ENCODE measurements at regions not wholly inside any gene's neighbourhood (a gene's known extent, or its start where the extent isn't known, plus 50 kb on each side); places are given as distances from the start of the nearest gene placed in this dataset.

DNA sequence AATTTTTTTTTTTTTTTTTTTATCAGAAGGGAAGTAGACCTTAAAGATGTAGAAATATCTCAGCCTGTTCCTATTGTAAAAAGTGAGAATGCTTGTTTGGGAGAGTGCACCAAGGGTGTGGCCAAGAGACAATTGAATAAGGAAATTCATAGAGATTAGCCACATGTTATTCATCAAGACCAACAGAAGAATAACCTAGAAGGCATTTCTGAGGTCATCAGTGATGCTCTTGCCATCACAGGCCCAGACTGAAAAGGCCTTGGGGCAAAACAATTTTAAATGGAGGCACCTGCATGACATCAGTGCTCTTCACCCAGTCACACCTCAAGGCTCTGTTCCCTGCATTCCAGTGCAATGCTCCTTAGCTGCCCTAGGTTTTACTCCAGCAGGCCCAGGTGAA is 2043.3 kb upstream of the PIK3C3 start:
- no peak for ATAC-seq
- intact Hi-C loops (cut with DNase I): no loop called here
- no peak for DNase-seq
- Histone ChIP-seq H3K27me3 (no peaks in the 10 kb centered on the region), H3K4me1 (no peaks in the 10 kb centered on the region), H3K4me3 (no peak overlapping the region), H3K36me3 (no peaks in the 10 kb centered on the region), H3K9me3 (no peaks in the 10 kb centered on the region), H3K27ac (no peak overlapping the region)
- no peak for TF ChIP-seq POLR2A (IDR thresholded peaks at IDR 0.05)
- no peak for TF ChIP-seq CTCF (IDR thresholded peaks at IDR 0.05)

DNA sequence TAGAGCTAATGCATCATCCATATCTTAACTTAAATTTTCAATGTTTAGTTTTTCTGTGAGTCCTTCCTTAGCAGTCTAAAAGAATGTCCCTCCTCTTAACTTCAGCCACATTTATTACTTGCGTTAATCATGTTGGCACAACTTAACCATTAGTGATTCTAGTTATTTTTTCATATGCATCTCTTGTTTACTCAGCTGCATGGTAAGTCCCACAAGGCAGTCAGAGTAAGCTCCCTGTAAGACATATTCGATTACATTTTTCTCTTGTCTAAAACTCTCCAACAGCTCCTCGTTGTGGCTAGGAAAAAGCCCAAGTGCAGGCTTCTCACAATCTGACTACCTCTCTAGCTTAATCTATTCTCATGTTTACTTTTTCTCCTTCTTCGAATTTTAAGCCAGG is 2045.3 kb upstream of the PIK3C3 start:
- Histone ChIP-seq H3K9me3 (no peaks in the 10 kb centered on the region), H3K27ac (no peak overlapping the region), H3K36me3 (no peaks in the 10 kb centered on the region), H3K27me3 (no peaks in the 10 kb centered on the region), H3K4me3 (no peak overlapping the region), H3K4me1 (no peaks in the 10 kb centered on the region)
- 36% methylated on average over 4 of the region's 4 CpGs for WGBS (ENCODE audit: insufficient coverage, low coverage, low lambda C conversion rate, missing lambda C conversion rate)
- ATAC-seq: no peak
- DNase-seq: no peak
- TF ChIP-seq POLR2A (IDR thresholded peaks at IDR 0.05) (no peak), CTCF (IDR thresholded peaks at IDR 0.05) (no peak)
- intact Hi-C loops (cut with DNase I): no loop called here

DNA sequence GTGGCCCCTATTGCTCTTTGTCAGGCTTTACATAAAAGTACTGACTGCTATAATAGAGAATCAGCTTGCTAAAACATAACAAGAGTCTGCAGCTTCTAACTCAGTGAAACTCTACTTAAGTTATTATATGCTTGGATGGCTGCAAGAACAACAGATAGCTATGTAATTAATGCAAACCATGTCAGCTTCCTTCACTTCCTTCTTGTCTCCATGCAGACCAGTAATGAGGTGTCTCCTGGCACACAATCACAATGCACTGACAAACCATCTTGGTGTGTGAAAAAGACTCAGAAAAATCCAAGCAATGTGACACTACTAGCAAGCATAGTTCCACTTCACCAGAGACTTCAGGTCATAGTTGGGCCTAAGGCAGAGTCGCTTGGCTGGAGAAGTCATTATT is 2068.9 kb upstream of the PIK3C3 start:
- WGBS (ENCODE audit: insufficient coverage, low coverage, low lambda C conversion rate, missing lambda C conversion rate): 56% methylated on average over 1 of the region's 1 CpG
- ATAC-seq: no peak
- no peak for TF ChIP-seq CTCF (IDR thresholded peaks at IDR 0.05)
- no peak for TF ChIP-seq POLR2A (IDR thresholded peaks at IDR 0.05)
- Histone ChIP-seq H3K27me3 (no peaks in the 10 kb centered on the region), H3K27ac (no peak overlapping the region), H3K4me1 (no peaks in the 10 kb centered on the region), H3K9me3 (no peaks in the 10 kb centered on the region), H3K36me3 (no peaks in the 10 kb centered on the region), H3K4me3 (no peak overlapping the region)
- intact Hi-C loops (cut with DNase I): no loop called here
- DNase-seq: no peak

DNA sequence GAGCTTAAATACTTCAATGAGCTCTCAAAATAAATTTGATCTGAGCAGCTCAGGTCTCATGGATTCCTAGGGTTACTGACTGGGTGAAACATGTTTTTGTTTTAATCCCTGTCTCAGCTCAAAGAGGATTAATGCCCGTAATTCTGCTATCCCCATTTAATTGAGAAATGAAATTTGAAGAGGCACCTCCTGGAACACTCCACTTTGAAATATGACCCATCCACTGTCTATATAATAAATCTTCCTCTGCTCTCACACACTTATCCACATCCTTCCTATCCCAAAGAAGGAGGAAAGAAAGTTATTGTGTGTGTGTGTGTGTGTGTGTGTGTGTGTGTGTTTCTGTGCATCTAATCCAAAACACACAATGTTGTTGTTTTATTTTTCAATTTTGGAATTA is 2082.4 kb upstream of the PIK3C3 start:
- no peak for TF ChIP-seq CTCF (IDR thresholded peaks at IDR 0.05)
- TF ChIP-seq POLR2A (IDR thresholded peaks at IDR 0.05): no peak
- H3K27me3 ChIP-seq: no peaks in the 10 kb centered on the region
- no peak overlapping the region for H3K4me3 ChIP-seq
- intact Hi-C loops (cut with DNase I): no loop called here
- WGBS (ENCODE audit: insufficient coverage, low coverage, low lambda C conversion rate, missing lambda C conversion rate): 36% methylated on average over 1 of the region's 1 CpG
- H3K9me3 ChIP-seq: no peaks in the 10 kb centered on the region
- ATAC-seq: no peak
- DNase-seq: no peak
- H3K4me1 ChIP-seq: no peaks in the 10 kb centered on the region
- H3K36me3 ChIP-seq: no peaks in the 10 kb centered on the region
- no peak overlapping the region for H3K27ac ChIP-seq

GRCh38 chr18:39871961-39872360 is 2083.1 kb upstream of the PIK3C3 start:
- Histone ChIP-seq H3K27ac (no peak overlapping the region), H3K4me3 (no peak overlapping the region), H3K9me3 (no peaks in the 10 kb centered on the region), H3K27me3 (no peaks in the 10 kb centered on the region), H3K4me1 (no peaks in the 10 kb centered on the region), H3K36me3 (no peaks in the 10 kb centered on the region)
- 46% methylated on average over 3 of the region's 3 CpGs for WGBS (ENCODE audit: insufficient coverage, low coverage, low lambda C conversion rate, missing lambda C conversion rate)
- DNase-seq (no peak), ATAC-seq (no peak)
- intact Hi-C loops (cut with DNase I): no loop called here
- TF ChIP-seq CTCF (IDR thresholded peaks at IDR 0.05): no peak
- TF ChIP-seq POLR2A (IDR thresholded peaks at IDR 0.05): no peak
